ENCODE measurements at regions not wholly inside any gene's neighbourhood (a gene's known extent, or its start where the extent isn't known, plus 50 kb on each side); places are given as distances from the start of the nearest gene placed in this dataset.
"Not testable (repeated sequence)": the region's sequence is repeated elsewhere in the genome, so short reads cannot be mapped to it uniquely, and the experiment has no call there.

DNA sequence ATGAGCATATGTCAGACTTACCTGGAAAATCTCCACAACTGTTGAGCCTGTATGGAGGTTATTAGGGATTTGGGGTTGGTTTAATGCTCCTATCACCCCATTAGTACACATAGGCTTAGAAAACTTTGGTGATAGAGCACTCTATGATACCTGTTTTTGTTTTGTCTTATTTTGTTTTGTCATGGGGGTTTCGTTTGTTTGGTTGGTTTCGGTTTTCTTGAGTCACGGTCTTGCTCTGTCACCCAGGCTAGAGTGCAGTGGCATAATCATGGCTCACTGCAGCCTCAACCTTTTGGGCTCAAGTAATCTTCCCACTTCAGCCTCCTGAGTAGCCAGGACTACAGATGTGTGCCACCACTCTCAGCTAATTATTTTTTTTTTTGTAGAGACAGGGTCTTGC, 70.0 kb downstream of the MZT1 start:
- DNase-seq = no peak

DNA sequence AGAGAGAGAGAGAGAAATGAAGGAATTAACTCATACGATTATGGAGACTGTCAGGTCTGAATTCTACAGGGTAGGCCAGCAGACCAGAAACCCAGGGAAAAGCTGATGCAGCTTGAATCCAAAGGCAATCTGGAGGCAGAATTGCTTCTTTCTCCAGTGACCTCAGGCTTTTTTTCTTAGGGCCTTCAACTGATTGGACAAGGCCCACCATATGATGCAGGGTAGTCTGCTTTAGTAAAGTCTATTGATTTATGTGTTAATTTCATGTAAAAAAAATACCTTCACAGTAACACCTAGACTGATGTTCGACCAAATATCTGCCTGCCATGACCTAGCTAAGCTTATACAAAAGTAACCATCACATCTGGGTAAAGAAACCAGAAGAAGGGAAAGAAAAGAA, 71.1 kb downstream of the MZT1 start:
- no peak for DNase-seq

DNA sequence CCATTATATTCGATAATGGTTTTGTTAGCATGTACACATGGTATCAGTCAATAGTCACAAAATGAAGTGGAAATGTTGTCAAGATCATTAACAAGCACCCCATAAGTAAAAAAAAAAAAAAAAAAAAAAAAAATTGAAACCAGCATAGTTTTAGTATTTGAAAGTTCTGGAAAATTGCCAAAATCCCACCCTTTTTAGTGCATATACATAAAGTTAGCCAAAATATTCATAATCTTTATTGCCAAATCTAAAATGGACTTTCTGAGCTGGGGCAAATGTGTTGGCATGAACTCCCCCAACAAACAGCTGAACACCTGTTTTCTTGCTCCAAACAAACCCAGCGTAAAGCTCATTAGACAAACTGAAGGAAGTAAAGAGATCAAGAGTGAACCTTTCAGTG, 73.9 kb downstream of the MZT1 start:
- DNase-seq = peak; percentile 8

DNA sequence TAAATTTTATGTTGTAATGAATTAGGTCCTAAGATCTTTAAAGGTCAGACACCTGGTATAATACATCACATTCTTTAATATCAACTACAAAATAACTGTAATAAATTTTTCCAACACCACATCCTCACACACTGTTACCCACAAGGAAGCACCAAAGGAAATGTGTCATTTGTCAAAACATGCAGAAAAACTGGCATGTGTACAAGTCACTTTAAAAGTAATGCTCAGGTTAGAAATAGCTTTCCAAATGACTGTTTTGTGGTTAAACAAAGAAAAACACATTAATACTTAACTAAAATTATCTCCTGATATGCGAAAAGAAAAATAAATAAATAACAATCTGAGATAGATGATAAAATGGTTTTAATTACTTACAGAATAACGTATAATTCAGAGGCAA, 74.7 kb downstream of the MZT1 start:
- peak; percentile 20 for DNase-seq

DNA sequence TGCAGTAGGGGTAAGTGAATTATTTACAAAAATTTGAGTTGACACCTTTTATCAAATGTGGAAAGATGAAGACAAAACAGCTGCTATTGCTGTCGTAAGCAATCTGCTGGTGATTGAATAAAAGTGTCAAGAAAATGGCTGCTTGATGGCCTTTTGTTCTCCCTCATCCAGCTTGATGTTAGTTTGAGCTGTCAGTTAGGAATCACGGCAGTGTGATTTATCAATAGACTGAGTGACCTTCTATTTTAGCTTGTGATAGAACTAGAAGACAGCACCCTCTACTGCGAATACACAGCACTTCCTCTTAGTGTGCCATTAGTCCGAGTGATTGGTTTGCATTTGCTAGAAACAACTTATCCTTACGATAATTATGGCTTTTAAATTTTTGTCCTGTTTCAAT, 76.3 kb downstream of the MZT1 start:
- peak; percentile 57 for DNase-seq

DNA sequence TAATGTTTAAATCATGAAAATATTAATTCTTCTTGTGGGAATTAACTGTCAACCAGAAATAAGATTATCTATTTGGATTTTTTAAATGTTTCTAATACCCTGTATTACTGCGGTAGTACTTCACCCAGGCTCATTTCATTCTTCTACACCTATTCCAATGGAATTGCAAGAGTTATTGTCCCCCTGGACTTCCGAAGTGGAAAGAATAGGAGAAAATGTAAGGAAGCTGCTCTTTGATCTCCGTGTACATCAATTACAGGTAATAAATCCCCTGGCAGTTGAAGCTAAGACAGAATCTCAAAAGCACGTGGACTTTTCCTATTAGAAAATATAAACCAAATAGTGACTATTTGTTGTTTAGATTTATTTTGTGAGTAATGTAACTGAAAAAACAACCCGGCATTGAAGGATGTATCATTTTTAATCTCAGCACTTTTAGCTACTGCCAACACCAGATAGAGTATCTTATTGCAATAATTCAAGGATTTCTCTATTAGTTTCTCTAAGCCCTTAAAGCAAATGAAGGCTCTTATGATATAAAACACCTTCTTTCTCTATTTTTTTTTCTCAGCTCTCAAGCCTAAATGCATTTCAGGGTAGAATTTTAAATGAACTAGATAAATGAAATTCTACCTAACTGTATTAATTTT, 77.3 kb downstream of the MZT1 start:
- no peak for DNase-seq

DNA sequence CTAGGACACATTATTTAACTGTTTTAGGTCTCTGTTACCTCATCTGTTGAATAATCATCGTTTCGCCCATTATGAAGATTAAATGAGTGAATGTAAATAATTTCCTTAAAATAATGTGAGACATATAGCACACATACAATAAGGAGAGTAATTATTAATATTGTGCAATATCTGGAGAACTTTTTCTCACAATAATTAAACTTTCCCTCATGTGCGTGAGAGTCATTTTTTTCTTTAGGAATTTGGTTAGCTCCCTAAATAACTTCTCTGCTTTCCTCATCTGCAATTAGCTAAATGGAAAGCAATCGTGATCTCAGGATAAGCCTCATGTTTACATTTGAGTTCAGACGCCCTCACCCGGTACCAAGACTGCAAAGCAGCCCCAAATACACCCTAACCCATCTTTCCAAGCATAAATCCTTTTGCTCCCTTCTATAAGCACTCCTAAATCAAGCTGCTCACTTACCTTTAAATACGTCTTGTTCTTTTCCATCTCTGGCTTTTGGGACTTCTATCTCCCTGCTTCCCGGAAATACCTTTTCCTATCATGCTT, 78.8 kb downstream of the MZT1 start:
- DNase-seq = no peak

DNA sequence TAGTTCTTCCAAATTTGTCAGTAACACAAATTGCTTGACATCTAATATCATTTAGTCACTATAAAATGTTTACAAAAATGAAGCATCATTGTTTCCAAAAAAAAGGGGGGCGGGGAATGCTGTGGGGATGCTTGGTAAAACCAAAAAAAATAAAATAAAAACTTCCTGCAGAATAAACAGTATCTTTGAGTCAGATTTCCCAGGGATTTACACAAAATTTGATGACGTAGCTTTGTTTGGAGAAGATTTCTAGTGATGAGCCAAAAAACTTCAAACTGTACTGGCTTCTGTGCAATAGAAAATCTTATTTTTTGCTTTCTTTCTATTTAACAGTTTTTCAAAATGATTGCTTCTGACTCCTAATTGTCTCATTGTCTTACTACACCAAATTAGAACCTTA, 80.0 kb downstream of the MZT1 start:
- DNase-seq = no peak

DNA sequence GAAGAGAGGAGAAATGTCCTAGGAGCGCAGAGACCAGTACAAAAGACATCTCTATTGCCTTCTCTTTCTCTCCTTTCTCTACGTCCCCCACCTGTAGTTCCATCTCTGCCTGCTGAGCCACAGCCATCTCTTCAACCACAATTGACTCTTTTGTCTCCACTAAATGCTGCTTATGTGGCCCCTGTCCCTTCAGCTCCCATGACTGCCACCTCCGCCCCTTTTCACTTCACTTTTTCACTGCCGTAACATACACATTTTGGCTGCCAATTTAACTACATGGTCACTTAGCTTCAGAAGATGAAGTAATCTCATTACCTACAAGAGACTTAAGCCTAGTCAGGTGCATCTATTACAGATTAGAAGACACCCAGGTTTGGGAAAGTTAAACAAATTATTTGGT, 81.9 kb downstream of the MZT1 start:
- no peak for DNase-seq

DNA sequence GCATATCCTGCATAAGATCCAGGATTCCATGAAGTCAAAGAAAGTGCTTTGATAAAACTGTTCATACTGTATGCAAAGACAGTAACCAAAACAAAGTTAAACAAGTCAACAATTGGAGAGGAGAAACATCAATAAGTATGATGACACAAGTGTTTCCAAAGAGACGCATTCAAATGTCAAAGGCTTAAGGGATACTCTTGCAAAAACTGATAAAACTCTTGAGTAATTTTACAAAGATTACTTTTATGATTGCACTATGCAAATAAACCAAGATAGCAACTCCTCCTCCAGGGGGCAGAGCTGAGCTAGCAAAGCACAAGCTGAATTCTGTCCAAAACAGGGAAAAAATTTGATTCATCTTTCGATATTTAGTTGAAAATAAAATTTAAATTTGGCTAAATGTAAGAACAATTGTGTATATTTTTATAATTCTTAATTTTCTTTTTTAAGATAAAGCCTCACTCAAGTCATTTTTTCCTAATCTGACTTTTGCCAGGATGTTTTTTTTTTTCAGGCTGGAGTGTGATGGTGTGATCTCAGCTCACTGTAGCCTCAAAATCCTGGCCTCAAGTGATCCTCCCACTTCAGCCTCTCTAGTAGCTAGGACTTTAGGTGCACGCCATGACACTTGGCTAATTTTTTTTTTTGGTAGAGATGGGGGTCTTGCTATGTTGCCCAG, 84.0 kb downstream of the MZT1 start:
- peak; percentile 84 for DNase-seq

DNA sequence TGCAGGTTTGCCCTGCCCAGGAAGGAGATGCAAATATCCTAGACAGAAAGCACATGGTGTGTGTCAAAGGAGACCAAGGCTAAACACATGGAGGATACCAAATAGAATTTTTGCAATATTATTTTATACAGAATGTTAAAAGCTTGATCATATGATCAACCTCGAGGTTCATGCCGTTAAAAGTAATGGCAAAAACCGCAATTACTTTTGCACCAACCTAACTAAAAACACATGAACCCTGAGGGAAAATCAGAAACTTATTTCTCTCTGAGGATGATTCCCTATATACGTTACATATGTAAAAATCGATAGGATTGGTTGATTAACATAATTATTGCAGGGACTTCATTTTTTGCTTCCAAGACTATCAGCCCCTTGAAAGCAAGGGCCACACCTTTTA, 88.1 kb downstream of the MZT1 start:
- DNase-seq = no peak

DNA sequence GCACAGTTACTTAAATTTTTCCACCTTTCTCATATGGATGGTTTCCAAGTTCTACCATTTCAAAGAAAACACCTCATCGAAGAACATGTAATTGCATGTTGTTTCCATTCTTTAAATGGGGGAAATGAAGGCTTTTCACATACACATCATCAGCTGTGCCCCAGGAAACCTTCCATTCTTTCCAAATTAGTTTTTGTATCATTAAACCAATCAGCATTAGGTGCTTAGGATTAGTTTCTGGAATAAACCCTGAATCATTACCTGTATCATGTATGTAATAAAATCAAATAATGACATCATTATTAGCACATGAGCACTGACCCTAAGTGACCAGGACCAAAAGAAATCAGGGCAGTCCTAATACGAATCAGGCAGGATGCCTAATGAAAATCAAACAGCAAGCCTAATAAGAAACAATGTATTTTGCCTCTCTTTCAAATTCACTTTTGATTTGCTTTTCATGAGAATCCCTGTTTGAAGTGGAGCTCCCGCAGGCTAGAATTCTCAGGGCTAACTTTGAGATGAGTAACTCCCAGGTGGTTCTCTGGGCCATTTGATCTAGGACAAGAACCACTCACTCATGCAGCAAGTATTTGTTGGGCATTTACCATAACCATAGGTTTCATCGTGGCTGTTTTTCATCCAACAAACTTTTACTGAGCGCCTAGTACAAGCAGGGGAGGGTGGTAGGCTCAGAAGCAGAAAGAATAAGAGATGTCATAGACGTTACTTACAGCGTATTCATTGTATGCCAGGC, 89.2 kb downstream of the MZT1 start:
- no peak for DNase-seq

DNA sequence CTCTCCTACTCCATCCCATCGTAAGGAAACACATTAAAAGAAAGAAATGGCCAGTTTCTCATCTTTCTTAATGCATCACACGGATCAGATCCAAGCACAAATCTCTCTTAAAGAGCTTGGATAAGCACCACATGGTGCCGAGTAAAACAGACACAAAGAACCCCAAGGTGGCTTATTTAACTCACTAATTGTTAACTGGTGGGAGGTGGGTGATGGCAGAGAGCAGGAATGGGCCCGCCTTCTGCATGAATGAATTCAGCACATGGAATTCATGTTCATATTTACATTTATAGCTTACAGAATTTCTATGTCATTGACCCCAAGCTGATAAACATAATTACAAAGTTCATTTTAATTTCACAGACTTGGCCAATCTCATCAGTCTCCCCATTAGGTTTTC, 89.9 kb downstream of the MZT1 start:
- DNase-seq = no peak

DNA sequence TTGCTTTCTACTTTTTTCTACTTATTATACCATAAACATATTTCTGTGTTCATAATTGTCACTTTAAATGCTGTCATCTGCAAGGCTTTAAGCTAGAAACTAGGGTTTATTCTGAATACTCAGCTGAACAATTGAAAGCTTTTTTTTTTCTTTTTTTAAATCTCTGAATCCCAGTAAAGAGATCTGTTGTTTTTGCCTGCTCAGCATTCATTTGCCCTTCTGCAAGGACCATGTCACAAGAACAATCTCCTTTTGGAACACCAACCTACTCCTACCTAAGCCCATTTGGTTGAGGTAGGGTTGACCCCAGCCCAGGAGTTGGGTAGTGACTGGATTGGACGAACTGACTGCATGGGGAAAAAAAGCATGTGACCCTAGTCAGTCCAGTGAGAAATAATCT, 92.6 kb downstream of the MZT1 start:
- no peak for DNase-seq

DNA sequence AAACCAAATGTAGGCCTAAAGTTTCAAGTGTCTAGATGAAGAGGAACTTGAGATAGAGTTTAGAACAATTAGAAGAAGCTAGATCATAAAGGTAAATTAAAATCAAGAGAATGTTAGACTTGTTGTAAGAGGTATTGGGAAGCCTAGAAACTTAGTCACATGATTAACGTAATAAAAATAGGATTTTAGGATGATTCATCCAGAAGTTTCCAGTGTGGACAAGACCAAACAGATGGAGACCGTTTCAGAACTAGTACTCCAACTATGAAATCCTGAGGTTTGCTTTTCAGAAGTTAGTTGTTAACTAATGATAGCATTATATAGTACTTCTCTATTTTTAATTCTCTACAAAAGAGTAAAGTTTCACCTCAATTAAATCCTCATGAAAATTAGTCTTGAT, 104.9 kb downstream of the MZT1 start:
- DNase-seq = no peak

DNA sequence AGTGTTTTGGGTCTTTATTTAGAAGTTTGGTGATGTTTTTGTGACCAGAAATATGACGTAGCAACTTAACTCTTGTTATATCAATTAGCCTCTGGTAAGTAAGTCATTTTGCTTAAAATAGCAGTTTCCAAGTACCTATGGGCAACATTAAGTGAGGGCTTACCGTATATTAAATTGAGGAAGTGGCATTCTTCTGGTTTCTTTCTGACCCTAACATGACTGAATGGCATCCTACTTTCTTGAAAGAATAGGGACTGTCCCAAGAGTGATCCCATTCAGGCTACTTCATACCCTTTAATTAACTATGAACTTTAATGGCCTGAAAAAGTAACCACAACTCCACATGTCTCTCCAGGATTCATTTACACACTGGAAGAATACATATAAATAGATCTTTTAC, 106.6 kb downstream of the MZT1 start:
- DNase-seq = peak; percentile 10

DNA sequence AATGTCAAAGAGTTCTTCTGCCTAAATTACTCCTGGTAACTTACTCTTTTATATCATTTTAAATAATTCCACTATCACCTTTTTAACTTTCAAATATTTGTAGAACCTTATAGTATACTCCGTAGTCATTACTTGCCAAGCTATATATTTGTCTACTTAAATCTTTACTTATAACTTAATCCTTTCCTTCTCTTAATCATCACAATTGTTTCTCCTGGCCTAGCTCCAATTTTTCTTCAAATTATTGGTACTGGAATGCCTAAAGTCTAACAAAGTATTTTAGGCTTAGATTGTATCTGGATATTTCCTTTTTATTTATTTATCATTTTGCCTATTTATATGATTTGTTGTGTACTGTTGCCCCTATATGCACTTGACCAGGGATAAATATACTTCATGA, 109.5 kb downstream of the MZT1 start:
- DNase-seq = no peak

DNA sequence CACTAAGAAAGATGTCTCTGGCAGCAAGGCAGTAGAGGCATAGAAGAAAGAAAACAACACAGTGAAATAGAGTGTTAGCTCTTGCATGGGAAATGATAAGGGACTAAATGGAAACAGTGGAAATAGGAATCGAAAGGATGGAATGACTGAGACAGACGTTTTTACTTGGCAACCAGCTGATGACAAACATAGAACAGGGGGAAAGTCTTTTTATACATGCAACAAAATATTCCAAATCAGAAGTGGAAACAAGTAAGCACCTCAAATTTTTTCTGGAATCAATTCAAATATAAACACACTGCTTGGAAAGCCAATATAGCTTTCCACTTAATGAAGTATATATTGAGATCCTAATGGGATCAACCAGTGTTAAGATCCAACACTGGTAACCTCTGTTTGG, 110.2 kb downstream of the MZT1 start:
- no peak for DNase-seq

DNA sequence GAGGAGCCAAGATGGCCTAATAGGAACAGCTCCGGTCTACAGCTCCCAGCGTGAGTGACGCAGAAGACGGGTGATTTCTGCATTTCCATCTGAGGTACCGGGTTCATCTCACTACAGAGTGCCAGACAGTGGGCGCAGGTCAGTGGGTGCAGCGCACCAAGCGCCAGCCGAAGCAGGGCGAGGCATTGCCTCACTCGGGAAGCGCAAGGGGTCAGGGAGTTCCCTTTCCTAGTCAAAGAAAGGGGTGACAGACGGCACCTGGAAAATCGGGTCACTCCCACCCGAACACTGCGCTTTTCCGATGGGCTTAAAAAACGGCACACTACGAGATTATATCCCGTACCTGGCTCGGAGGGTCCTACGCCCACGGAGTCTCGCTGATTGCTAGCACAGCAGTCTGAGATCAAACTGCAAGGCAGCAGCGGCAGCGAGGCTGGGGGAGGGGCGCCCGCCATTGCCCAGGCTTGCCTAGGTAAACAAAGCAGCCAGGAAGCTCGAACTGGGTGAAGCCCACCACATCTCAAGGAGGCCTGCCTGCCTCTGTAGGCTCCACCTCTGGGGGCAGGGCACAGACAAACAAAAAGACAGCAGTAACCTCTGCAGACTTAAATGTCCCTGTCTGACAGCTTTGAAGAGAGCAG, 117.1 kb downstream of the MZT1 start:
- DNase-seq = not testable (repeated sequence)

DNA sequence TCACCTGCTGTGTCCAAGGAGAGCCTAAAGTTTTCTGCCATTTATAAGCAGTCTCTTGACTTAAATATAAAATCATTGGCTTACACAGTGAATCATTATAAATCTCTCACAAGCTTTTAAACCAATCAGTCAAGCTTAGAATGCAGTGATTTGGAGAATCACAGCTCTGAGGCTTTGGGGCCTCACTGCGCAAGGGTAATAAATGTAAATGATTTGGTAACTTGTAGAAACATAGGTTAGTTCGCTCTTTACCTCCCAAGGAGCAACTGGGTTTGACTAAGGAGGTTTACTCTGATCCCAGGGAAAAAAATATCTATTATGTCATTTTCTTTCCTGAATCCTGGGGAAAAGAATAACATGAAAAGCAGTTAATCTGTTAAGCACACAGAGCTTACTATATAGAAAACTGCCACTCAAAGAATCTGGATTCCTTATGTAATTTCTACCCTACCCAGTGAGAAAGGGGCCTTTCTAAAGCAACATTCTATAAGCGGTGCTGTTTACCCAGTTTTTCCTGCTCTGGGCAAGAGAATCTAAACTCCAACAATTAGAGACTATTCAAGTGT, 128.2 kb downstream of the MZT1 start:
- DNase-seq = no peak

DNA sequence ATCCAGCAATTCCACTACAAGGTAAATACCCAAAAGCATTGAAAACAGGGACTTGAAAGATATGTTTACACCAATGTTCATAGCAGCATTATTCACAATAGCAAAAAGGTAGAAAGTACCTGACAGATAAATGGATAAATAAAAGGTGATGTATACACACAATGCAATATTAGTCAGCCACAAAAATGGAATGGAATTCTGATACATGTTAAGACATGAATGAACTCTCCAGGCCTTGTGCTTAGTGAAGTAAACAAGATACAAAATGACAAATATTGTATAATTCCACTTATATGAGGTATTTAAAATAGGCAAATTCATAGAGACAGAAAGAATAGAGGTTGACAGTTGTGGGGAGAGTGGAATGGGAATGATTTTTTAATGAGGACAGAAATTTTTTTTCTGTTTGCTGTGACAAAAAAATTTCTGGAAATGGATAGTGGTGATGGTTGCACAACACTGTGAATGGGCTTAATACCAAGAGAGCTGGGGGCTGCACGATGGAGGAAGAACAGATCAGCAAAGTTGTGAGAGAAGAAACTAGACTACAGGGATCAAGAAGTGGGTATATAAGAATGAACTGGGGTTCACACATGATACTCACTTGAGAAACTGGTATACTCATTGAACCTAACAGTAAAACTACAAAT, 137.2 kb downstream of the MZT1 start:
- DNase-seq = no peak

DNA sequence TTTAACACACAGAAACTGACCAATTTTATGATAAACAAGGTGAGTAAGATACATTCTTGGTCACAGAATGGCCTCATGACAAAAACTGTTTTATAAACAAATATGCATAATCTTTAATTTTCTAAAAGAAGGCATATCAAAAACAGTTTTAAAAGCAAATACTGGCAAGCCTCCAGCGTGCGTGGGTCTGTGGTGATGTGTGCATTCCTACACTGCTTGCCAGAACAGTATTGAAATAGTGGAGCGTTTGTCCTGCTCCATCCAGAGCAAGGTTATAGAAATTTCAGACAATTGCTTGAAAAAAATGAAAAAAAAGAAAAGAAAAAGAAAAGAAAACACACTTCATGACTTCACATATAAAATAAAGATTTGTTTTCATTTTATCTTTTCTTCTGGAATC, 140.9 kb downstream of the MZT1 start:
- no peak for DNase-seq

DNA sequence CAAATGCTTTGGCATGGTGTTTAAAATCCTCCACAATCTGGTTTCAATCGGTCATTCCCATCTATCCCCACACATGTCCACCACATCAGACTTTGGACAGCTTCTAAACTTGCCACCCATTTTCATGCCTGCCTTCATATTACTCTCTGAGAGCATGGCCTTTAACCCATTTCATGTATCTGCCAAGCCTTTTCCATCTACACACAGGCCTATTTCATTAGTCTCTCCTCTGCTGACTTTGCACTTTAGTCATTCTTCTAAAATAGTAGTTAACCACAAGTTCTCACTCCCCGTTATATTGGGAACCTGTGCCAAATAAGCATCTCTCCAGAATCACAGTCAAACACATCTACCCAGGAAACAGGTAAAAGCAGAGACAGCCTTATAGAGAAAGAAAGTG, 142.2 kb downstream of the MZT1 start:
- no peak for DNase-seq

Measured in hematopoietic multipotent progenitor cell treated with erythropoietin and hydrocortisone succinate and interleukin-3 and kit ligand, for 4 days (in vitro differentiated cells).